Breast epithelium (tissue), 3 donors: ENCODE measurements at regions not wholly inside any gene's neighbourhood (a gene's known extent, or its start where the extent isn't known, plus 50 kb on each side); places are given as distances from the start of the nearest gene placed in this dataset.

Source experiments
- CTCF ChIP-seq, 3 donors: fragments of 450-650 bp; IDR thresholded peaks; one replicate each; pipeline ENCODE4 v1.5.1; 2016 to 2017; ENCODE audit warnings: antibody characterized with exemption in 3 of 3, mild to moderate bottlenecking in 3 of 3, moderate library complexity in 3 of 3
- POLR2AphosphoS5 ChIP-seq, 3 donors: sonication (generic); formaldehyde crosslinking; IDR thresholded peaks; one replicate each; pipeline ENCODE4 v1.6.1; 2017; ENCODE audit warnings: antibody characterized with exemption in 3 of 3

- TF ChIP-seq CTCF (IDR thresholded peaks at IDR 0.05) (no peak), POLR2AphosphoS5 (IDR thresholded peaks at IDR 0.05) (no peak)
Observed at GRCh38 chr6:166851426-166851825, 104.9 kb downstream of the RNASET2 start.
